HCT116 (cell line): ENCODE measurements at regions not wholly inside any gene's neighbourhood (a gene's known extent, or its start where the extent isn't known, plus 50 kb on each side); places are given as distances from the start of the nearest gene placed in this dataset.
A peak's percentile ranks its signal among the peaks of the same experiment; 100 is the strongest.

Experiments
- ATAC-seq: fragments of 200-7000 bp; cut with Tn5 transposase; 2 replicates; pipeline ENCODE4 v1.9.1; 2020; ENCODE audit warnings: mild to moderate bottlenecking, moderate library complexity
- BruUV-seq: library from RNA; stranded (reverse); fragments of 400-500 nt; replicated peaks from 2 replicates; lab custom pipeline; 2021; lab: Mats Ljungman, UMichigan
- CTCF ChIA-PET: fragments of 300-600 bp; sonication (Branson Sonifier 250); formaldehyde crosslinking; loops from one replicate; lab custom pipeline; 2021; ENCODE audit warnings: antibody characterized with exemption; lab: Charles Lee
- POLR2A ChIA-PET: fragments of 300-600, 350-600 bp; sonication (Branson Sonifier 250); formaldehyde crosslinking; loops from one replicate; lab custom pipeline; 2021; ENCODE audit warnings: antibody characterized with exemption; lab: Charles Lee
- RAD21 ChIA-PET, 2 experiments: fragments of 300-600 bp; sonication (Branson Sonifier 250); formaldehyde crosslinking; loops; one replicate each; lab custom pipeline; 2023; ENCODE audit warnings: low total read pairs in 2 of 2; ENCODE audit not compliant: uncharacterized antibody in 2 of 2, unreplicated experiment in 2 of 2, low non-redundant PET in 1 of 2; lab: Charles Lee
- DNase-seq: peaks from one replicate; pipeline ENCODE4 v3.0.0-alpha.2; 2010; ENCODE audit warnings: low read depth, low spot score
- H2AFZ ChIP-seq: fragments of 200-600 bp; shearing (Covaris generic), sonication (generic); 2 replicates; pipeline ENCODE4 v1.6.1; 2017; ENCODE audit warnings: low read depth, mixed run types, mixed read lengths, antibody characterized with exemption, low read length; ENCODE audit not compliant: poor library complexity, severe bottlenecking
- H3K27ac ChIP-seq: 2 replicates; pipeline ENCODE4 v1.5.1; 2012; ENCODE audit warnings: low read depth, low read length
- H3K27me3 ChIP-seq: fragments of 200-600 bp; sonication (generic); 2 replicates; pipeline ENCODE4 v1.6.1; 2016; ENCODE audit warnings: mixed run types, low read length, mixed read lengths; ENCODE audit not compliant: insufficient read depth
- H3K36me3 ChIP-seq, 2 experiments: fragments of 200-500 bp in 1 of 2; fragments of 200-600 bp in 1 of 2; sonication (Bioruptor generic) in 1 of 2; sonication (generic) in 1 of 2; 2 replicates each; pipeline versions ENCODE4 v1.5.1 to v1.6.1; 2014 to 2016; ENCODE audit warnings: low read length in 2 of 2, inconsistent platforms in 1 of 2, mixed read lengths in 1 of 2, mixed run types in 1 of 2; ENCODE audit not compliant: insufficient read depth in 2 of 2, control insufficient read depth in 1 of 2
- H3K4me1 ChIP-seq, 2 experiments: fragments of 200-600 bp in 1 of 2; sonication (generic) in 1 of 2; 2 replicates each; pipeline versions ENCODE4 v1.5.1 to v1.6.1; 2012 to 2017; ENCODE audit warnings: low read length in 2 of 2, inconsistent platforms in 1 of 2, mild to moderate bottlenecking in 1 of 2, mixed read lengths in 1 of 2, mixed run types in 1 of 2, moderate library complexity in 1 of 2; ENCODE audit not compliant: insufficient read depth in 2 of 2, control insufficient read depth in 1 of 2
- H3K4me2 ChIP-seq: fragments of 200-600 bp; sonication (generic); 2 replicates; pipeline ENCODE4 v1.6.1; 2017; ENCODE audit warnings: mixed run types, low read length, mixed read lengths
- H3K4me3 ChIP-seq, 2 experiments: fragments of 200-600 bp in 1 of 2; sonication (generic) in 1 of 2; replicated peaks in 1 of 2; 2 replicates each; pipeline ENCODE4 v1.5.1; 2011 to 2016; ENCODE audit warnings: low read length in 2 of 2, control low read depth in 1 of 2, low read depth in 1 of 2, mild to moderate bottlenecking in 1 of 2, mixed read lengths in 1 of 2, mixed run types in 1 of 2
- H3K79me2 ChIP-seq: fragments of 200-600 bp; sonication (generic); 2 replicates; pipeline ENCODE4 v1.6.1; 2017; ENCODE audit warnings: mild to moderate bottlenecking, mixed run types, low read length, moderate library complexity, mixed read lengths; ENCODE audit not compliant: insufficient read depth
- H3K9ac ChIP-seq: fragments of 200-600 bp; sonication (generic); 2 replicates; pipeline ENCODE4 v1.6.1; 2016; ENCODE audit warnings: low read length, mixed read lengths
- H3K9me2 ChIP-seq: fragments of 200-600 bp; sonication (generic), shearing (Covaris generic); 2 replicates; pipeline ENCODE4 v1.6.1; 2017; ENCODE audit warnings: mixed run types, mild to moderate bottlenecking, moderate library complexity; ENCODE audit not compliant: insufficient read depth
- H3K9me3 ChIP-seq, 2 experiments: fragments of 200-500 bp in 1 of 2; fragments of 200-600 bp in 1 of 2; sonication (Bioruptor generic) in 1 of 2; sonication (generic) in 1 of 2; 2 replicates each; pipeline ENCODE4 v1.6.1; 2014 to 2017; ENCODE audit warnings: low read length in 2 of 2, mixed read lengths in 2 of 2, inconsistent platforms in 1 of 2, low read depth in 1 of 2, mild to moderate bottlenecking in 1 of 2, mixed run types in 1 of 2, moderate library complexity in 1 of 2; ENCODE audit not compliant: control insufficient read depth in 1 of 2, insufficient read depth in 1 of 2
- H4K20me1 ChIP-seq: fragments of 200-600 bp; sonication (generic), shearing (Covaris generic); 2 replicates; pipeline ENCODE4 v1.6.1; 2017; ENCODE audit warnings: mixed run types, mild to moderate bottlenecking, moderate library complexity; ENCODE audit not compliant: insufficient read depth
- CEBPB ChIP-seq: IDR thresholded peaks from 2 replicates; pipeline ENCODE4 v1.6.1; 2012; ENCODE audit warnings: low read depth
- EZH2phosphoT487 ChIP-seq: fragments of 200-600 bp; IDR thresholded peaks from 2 replicates; pipeline ENCODE4 v1.6.1; 2018; ENCODE audit warnings: antibody characterized with exemption, borderline replicate concordance
- FOSL1 ChIP-seq: IDR thresholded peaks from 2 replicates; pipeline ENCODE4 v1.6.1; 2012; ENCODE audit warnings: low read depth
- RAD21 ChIP-seq: IDR thresholded peaks from 2 replicates; pipeline ENCODE4 v1.6.1; 2012; ENCODE audit warnings: low read depth, mild to moderate bottlenecking
- TCF7L2 ChIP-seq: IDR thresholded peaks from 2 replicates; pipeline ENCODE4 v1.7.0; 2011; ENCODE audit warnings: borderline replicate concordance, inconsistent platforms; ENCODE audit not compliant: insufficient read depth, insufficient read length; ENCODE audit errors: extremely low read depth
- intact Hi-C: fragments of 100-400 bp; cut with micrococcal nuclease; formaldehyde crosslinking; loops from 2 replicates; pipeline ENCODE4 v1.10.0; 2022
- TF ChIP-seq, protein P1 (sequence below): IDR thresholded peaks from 2 replicates; pipeline ENCODE4 v1.6.1; 2012
- TF ChIP-seq, protein P2 (sequence below), 3 experiments: fragments of 200-600 bp in 1 of 3; sonication (generic) in 1 of 3; IDR thresholded peaks in 2 of 3; conservative IDR thresholded peaks in 1 of 3; 2 replicates each; pipeline ENCODE4 v1.5.1; 2012 to 2017; ENCODE audit warnings: low read depth in 2 of 3, low read length in 2 of 3, antibody characterized with exemption in 1 of 3, borderline replicate concordance in 1 of 3, control low read depth in 1 of 3, mild to moderate bottlenecking in 1 of 3, mixed read lengths in 1 of 3, mixed run types in 1 of 3, moderate library complexity in 1 of 3; ENCODE audit not compliant: insufficient read depth in 1 of 3

DNA sequence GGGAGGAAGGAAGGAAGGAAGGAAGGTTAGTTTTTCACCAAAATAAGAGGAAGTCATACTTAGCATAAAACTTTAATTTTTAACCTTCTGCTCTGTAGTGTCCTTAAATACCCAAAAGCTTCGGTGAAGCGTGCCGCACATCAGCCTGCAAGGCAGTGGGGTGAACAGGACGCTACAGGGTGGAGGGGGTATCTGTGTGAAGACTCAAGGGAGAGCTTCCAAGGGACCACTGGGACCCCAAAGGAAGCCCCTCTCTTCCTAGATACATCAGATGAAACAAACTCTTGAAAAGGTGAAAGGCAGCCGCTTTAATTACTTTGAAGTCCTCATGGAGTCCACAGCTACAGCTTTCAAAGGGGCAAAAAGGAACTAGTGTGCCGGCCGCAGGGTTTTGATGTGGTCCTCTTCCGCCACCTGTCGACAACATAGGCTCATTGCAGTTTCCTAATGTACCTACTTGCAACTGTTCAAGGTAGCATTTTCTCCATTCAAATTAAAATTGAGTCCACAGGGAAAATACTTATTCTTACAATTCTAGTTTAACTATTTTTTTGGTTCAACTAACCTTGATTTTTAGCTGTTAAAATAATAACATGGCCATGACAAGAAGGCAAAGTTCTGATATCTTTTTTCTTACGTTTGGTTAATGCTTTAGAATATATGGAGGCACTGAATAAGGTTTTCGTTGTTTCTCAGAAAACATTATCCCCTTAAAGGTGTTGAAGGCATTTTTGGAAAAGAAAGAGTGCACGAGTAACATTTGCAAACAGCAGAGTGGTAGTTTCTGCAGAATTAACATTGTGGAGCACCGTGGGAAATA is 135.0 kb upstream of the RIPOR2 start:
- Histone ChIP-seq H2AFZ (peak overlapping the region; percentile 93), H3K27me3 (no peaks in the 10 kb centered on the region), H3K36me3 (no peaks in the 10 kb centered on the region), H3K9me3 (no peaks in the 10 kb centered on the region), H3K9ac (no peak overlapping the region), H3K4me2 (peak overlapping the region; percentile 38; the same call in 1 of the 2 replicates), H3K79me2 (no peaks in the 10 kb centered on the region), H3K4me3 (no peak overlapping the region), H3K27ac (no peak overlapping the region), H3K9me2 (no peaks in the 10 kb centered on the region), H4K20me1 (no peaks in the 10 kb centered on the region), H3K4me1 (no peaks in the 10 kb centered on the region)
- peak; percentile 93 for ATAC-seq
- CTCF ChIA-PET: interaction anchor here (0.8 to 1.6 kb wide), 5 partner anchors 215 to 788 kb away, joined by 3 to 14 read pairs (median 4); no protein-coding TSS in a partner anchor
- no TSS peak for BruUV-seq
- RAD21 ChIA-PET: interaction anchor here in 1 of 2 experiments (0.6 to 1.0 kb wide), 2 partner anchors 79 to 214 kb away, joined by 3 to 4 read pairs; no protein-coding TSS in a partner anchor
- intact Hi-C loops: loop anchor here (1.0 to 10.0 kb wide), 6 partner anchors 214 to 788 kb away; partner anchors contain the start of gene C6orf62
- POLR2A ChIA-PET: interaction anchor here (0.6 kb wide), 1 partner anchor 214 kb away, joined by 3 read pairs; no protein-coding TSS in a partner anchor
- peak; percentile 68 for DNase-seq
- TF ChIP-seq EZH2phosphoT487 (no peak), TCF7L2 (peak; percentile 62), RAD21 (peak; percentile 89), FOSL1 (no peak), CEBPB (no peak)
- TF ChIP-seq, protein P1, sequence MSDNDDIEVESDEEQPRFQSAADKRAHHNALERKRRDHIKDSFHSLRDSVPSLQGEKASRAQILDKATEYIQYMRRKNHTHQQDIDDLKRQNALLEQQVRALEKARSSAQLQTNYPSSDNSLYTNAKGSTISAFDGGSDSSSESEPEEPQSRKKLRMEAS: no peak
- TF ChIP-seq, protein P2, sequence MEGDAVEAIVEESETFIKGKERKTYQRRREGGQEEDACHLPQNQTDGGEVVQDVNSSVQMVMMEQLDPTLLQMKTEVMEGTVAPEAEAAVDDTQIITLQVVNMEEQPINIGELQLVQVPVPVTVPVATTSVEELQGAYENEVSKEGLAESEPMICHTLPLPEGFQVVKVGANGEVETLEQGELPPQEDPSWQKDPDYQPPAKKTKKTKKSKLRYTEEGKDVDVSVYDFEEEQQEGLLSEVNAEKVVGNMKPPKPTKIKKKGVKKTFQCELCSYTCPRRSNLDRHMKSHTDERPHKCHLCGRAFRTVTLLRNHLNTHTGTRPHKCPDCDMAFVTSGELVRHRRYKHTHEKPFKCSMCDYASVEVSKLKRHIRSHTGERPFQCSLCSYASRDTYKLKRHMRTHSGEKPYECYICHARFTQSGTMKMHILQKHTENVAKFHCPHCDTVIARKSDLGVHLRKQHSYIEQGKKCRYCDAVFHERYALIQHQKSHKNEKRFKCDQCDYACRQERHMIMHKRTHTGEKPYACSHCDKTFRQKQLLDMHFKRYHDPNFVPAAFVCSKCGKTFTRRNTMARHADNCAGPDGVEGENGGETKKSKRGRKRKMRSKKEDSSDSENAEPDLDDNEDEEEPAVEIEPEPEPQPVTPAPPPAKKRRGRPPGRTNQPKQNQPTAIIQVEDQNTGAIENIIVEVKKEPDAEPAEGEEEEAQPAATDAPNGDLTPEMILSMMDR (IDR thresholded peaks at IDR 0.05 in 2 of 3, conservative IDR thresholded peaks at IDR 0.05 in 1 of 3; ENCODE audit: borderline replicate concordance in 1 of 3, insufficient read depth in 1 of 3, low read depth in 2 of 3, low read length in 2 of 3): peak; percentile 69 to 88 (median 86)
- TF ChIP-seq, all 23 proteins: peak for 3
